NCI-H82 (cell line): ENCODE measurements at regions not wholly inside any gene's neighbourhood (a gene's known extent, or its start where the extent isn't known, plus 50 kb on each side); places are given as distances from the start of the nearest gene placed in this dataset.

Source experiments
- DNase-seq: peaks from one replicate; lab custom pipeline; 2025; lab: John Stamatoyannopoulos, UW

- DNase-seq, result no peak
These were observed 52.7 kb upstream of the HERPUD2 start for GRCh38 chr7:35747611-35748010.

DNA sequence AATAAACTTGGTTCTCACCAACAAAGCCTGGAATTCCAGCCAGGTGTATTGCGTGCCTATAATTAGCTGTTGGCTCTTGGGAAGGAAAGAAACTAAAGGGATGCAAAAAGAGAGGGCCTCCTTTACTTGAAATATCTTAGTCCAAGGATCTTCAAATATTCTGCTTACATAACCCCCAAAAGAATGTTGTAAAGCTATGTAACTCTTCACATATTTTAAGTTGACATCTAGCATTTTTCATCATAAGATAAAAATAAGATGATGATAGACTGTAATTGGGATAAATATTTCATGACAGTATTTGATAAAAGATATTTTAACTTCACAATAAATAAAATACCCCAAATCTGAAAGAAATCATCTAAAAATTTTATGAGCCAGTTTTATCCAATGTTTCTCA lies 52.5 kb upstream of the SEPTIN7 start:
- no peak for DNase-seq

DNA sequence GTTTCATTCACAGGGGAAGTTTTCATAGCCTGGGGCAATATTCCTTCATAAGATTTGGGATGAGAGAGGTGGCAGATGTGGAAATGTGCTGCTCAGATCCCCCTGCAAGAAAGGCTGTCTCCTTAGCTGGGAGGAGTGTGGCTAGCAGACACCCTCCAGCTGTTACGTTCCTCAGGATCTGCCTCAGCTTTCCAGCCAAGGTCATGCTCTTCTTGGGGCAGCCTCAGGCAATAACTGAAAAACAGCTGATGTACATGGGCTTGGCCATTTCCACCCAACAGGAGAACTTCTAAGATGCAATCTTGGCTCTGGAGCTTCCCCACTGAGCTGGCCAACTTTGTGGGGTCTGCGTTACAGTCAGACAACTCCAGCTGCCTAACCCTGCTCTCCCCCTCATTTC lies 51.3 kb upstream of the SEPTIN7 start:
- DNase-seq, result peak; percentile 30
